HG02610 (cell line): ENCODE measurements at regions not wholly inside any gene's neighbourhood (a gene's known extent, or its start where the extent isn't known, plus 50 kb on each side); places are given as distances from the start of the nearest gene placed in this dataset.
"Not testable (repeated sequence)": the region's sequence is repeated elsewhere in the genome, so short reads cannot be mapped to it uniquely, and the experiment has no call there.

Experiments
- ATAC-seq: cut with Tn5 transposase; IDR thresholded peaks from one replicate; pipeline ENCODE4 v1.9.1; 2021; ENCODE audit warnings: mild to moderate bottlenecking, moderate library complexity; ENCODE audit not compliant: unreplicated experiment

- no peak for ATAC-seq
Measured at GRCh38 chr2:51335087-51336058, 303.4 kb upstream of the NRXN1 start.

- no peak for ATAC-seq
Measured at GRCh38 chr2:51329512-51329911, 297.6 kb upstream of the NRXN1 start.

- ATAC-seq: no peak
Measured at GRCh38 chr2:51324051-51324450, 292.1 kb upstream of the NRXN1 start.

- ATAC-seq: no peak
Measured at GRCh38 chr2:51322613-51323012, 290.7 kb upstream of the NRXN1 start.

- ATAC-seq: no peak
Measured at GRCh38 chr2:51304311-51304710, 272.4 kb upstream of the NRXN1 start.

- no peak for ATAC-seq
Measured at GRCh38 chr2:51301381-51301780, 269.4 kb upstream of the NRXN1 start.

- ATAC-seq: no peak
Measured at GRCh38 chr2:51299370-51299769, 267.4 kb upstream of the NRXN1 start.

GRCh38 chr2:51297488-51297887, 265.6 kb upstream of the NRXN1 start:
- ATAC-seq: peak; percentile 86

- no peak for ATAC-seq
Measured at GRCh38 chr2:51293566-51294200, 261.8 kb upstream of the NRXN1 start.

GRCh38 chr2:51291762-51292551, 260.0 kb upstream of the NRXN1 start:
- no peak for ATAC-seq

- no peak for ATAC-seq
Measured at GRCh38 chr2:51290725-51291124, 258.8 kb upstream of the NRXN1 start.

GRCh38 chr2:51289045-51289444, 257.1 kb upstream of the NRXN1 start:
- ATAC-seq: no peak

- ATAC-seq: no peak
Measured at GRCh38 chr2:51268191-51268590, 236.3 kb upstream of the NRXN1 start.

- no peak for ATAC-seq
Measured at GRCh38 chr2:51265539-51265938, 233.6 kb upstream of the NRXN1 start.

GRCh38 chr2:51263951-51264350, 232.0 kb upstream of the NRXN1 start:
- no peak for ATAC-seq

GRCh38 chr2:51263101-51263500, 231.2 kb upstream of the NRXN1 start:
- ATAC-seq: not testable (repeated sequence)

- ATAC-seq: no peak
Measured at GRCh38 chr2:51258301-51258700, 226.4 kb upstream of the NRXN1 start.

GRCh38 chr2:51256736-51257135, 224.8 kb upstream of the NRXN1 start:
- ATAC-seq: no peak

- ATAC-seq: no peak
Measured at GRCh38 chr2:51251356-51251755, 219.4 kb upstream of the NRXN1 start.

GRCh38 chr2:51247252-51247805, 215.4 kb upstream of the NRXN1 start:
- no peak for ATAC-seq

- peak; percentile 65 for ATAC-seq
Measured at GRCh38 chr2:51243892-51244535, 212.1 kb upstream of the NRXN1 start.
